A549 (cell line): ENCODE measurements at regions not wholly inside any gene's neighbourhood (a gene's known extent, or its start where the extent isn't known, plus 50 kb on each side); places are given as distances from the start of the nearest gene placed in this dataset.

Source experiments
- ATAC-seq, 2 experiments: fragments of 200-7000 bp in 1 of 2; fragments of >200 bp in 1 of 2; cut with Nextera tagmentation in 1 of 2; cut with Tn5 transposase in 1 of 2; 3 replicates each; pipeline versions ENCODE4 v1.8.0 to v1.9.1; 2018 to 2020; ENCODE audit warnings: mild to moderate bottlenecking in 1 of 2, moderate library complexity in 1 of 2
- CTCF ChIA-PET: fragments of 300-600 bp; sonication (Branson Sonifier 250); formaldehyde crosslinking; extraction: SDS; loops from one replicate; lab custom pipeline; 2021; ENCODE audit warnings: antibody characterized with exemption, inconsistent platforms; lab: Yijun Ruan, JAX
- POLR2A ChIA-PET: fragments of 350-600 bp; formaldehyde crosslinking; extraction: SDS; loops from one replicate; lab custom pipeline; 2021; ENCODE audit warnings: antibody characterized with exemption, inconsistent platforms; lab: Yijun Ruan, JAX
- DNase-seq, 2 experiments: peaks; one replicate each; pipeline versions ENCODE4 v3.0.0 to v3.0.0-alpha.2; 2011 to 2016; ENCODE audit warnings: low read depth in 1 of 2, low spot score in 1 of 2
- FAIRE-seq: peaks from 2 replicates; lab custom pipeline; 2011; peaks lifted over from hg19 to GRCh38; lab: Jason Lieb, UNC
- H3K27ac ChIP-seq, 2 experiments: fragments of >200 bp; sonication (Bioruptor Twin); formaldehyde crosslinking; 3 replicates each; pipeline ENCODE4 v1.5.1; 2016 to 2017
- H3K4me1 ChIP-seq: fragments of >200 bp; sonication (Bioruptor Twin); formaldehyde crosslinking; 3 replicates; pipeline ENCODE4 v1.6.1; 2016
- H3K4me2 ChIP-seq: fragments of >200 bp; sonication (Bioruptor Twin); formaldehyde crosslinking; 3 replicates; pipeline ENCODE4 v1.6.1; 2016
- H3K4me3 ChIP-seq: fragments of >200 bp; sonication (Bioruptor Twin); formaldehyde crosslinking; 3 replicates; pipeline ENCODE4 v1.5.1; 2016
- H3K9me3 ChIP-seq: fragments of >200 bp; sonication (Bioruptor Twin); formaldehyde crosslinking; 3 replicates; pipeline ENCODE4 v1.6.1; 2016
- BHLHE40 ChIP-seq: IDR thresholded peaks from 2 replicates; pipeline ENCODE4 v1.6.1; 2012; ENCODE audit warnings: low read depth, low read length, inconsistent platforms
- EHF ChIP-seq: fragments of 250-450 bp; sonication (Bioruptor Pico); IDR thresholded peaks from 2 replicates; pipeline ENCODE4 v1.5.0; 2020; ENCODE audit warnings: mild to moderate bottlenecking
- EHMT2 ChIP-seq: fragments of 200-600 bp; sonication (generic); IDR thresholded peaks from 2 replicates; pipeline ENCODE4 v1.6.1; 2016; ENCODE audit warnings: antibody characterized with exemption, low read depth, mild to moderate bottlenecking, moderate library complexity
- FOSB ChIP-seq: fragments of 250-450 bp; sonication (Bioruptor Pico); IDR thresholded peaks from 2 replicates; pipeline ENCODE4 v1.5.0; 2020; ENCODE audit warnings: mild to moderate bottlenecking, moderate library complexity
- GATA3 ChIP-seq: IDR thresholded peaks from 2 replicates; pipeline ENCODE4 v1.6.1; 2012; ENCODE audit warnings: borderline replicate concordance
- HEYL ChIP-seq: fragments of 250-450 bp; sonication (Bioruptor Pico); IDR thresholded peaks from 2 replicates; pipeline ENCODE4 v1.8.0; 2021; ENCODE audit warnings: mild to moderate bottlenecking, moderate library complexity
- HOXB5 ChIP-seq: fragments of 250-450 bp; sonication (Bioruptor Pico); IDR thresholded peaks from 2 replicates; pipeline ENCODE4 v1.5.0; 2020; ENCODE audit warnings: mild to moderate bottlenecking, moderate library complexity
- JUN ChIP-seq, 2 experiments: fragments of >200 bp; sonication (Bioruptor Twin); formaldehyde crosslinking; IDR thresholded peaks; 2 replicates in 1 of 2; 3 replicates in 1 of 2; pipeline ENCODE4 v1.6.1; 2016 to 2017
- KDM1A ChIP-seq: fragments of 200-600 bp; sonication (generic); IDR thresholded peaks from 2 replicates; pipeline ENCODE4 v1.6.1; 2016; ENCODE audit warnings: low read depth, mild to moderate bottlenecking
- KDM5A ChIP-seq: fragments of 200-600 bp; sonication (generic); IDR thresholded peaks from 2 replicates; pipeline ENCODE4 v1.6.1; 2016; ENCODE audit warnings: antibody characterized with exemption, mild to moderate bottlenecking
- MAFK ChIP-seq: fragments of 450-650 bp; IDR thresholded peaks from 2 replicates; pipeline ENCODE4 v1.6.1; 2014; ENCODE audit not compliant: partially characterized antibody
- MYC ChIP-seq: IDR thresholded peaks from 2 replicates; pipeline ENCODE4 v1.6.1; 2012; ENCODE audit warnings: mild to moderate bottlenecking, inconsistent platforms, low read length, improper control_type of control experiment, borderline replicate concordance
- NFE2L2 ChIP-seq: fragments of 150-350 bp; conservative IDR thresholded peaks from 2 replicates; pipeline ENCODE4 v1.6.1; 2014; ENCODE audit warnings: low read length
- NPAS2 ChIP-seq: fragments of 250-450 bp; sonication (Bioruptor Pico); IDR thresholded peaks from 2 replicates; pipeline ENCODE4 v1.8.0; 2022; ENCODE audit warnings: mild to moderate bottlenecking, moderate library complexity, borderline replicate concordance
- NR3C1 ChIP-seq: fragments of >200 bp; sonication (Bioruptor Twin); formaldehyde crosslinking; IDR thresholded peaks from 3 replicates; pipeline ENCODE4 v1.6.1; 2017
- POLR2A ChIP-seq: IDR thresholded peaks from 2 replicates; pipeline ENCODE4 v1.6.1; 2012; ENCODE audit warnings: mild to moderate bottlenecking, low read length
- POLR2AphosphoS2 ChIP-seq: conservative IDR thresholded peaks from 2 replicates; pipeline ENCODE4 v1.6.1; 2012; ENCODE audit warnings: low read length, improper control_type of control experiment, inconsistent platforms
- RARB ChIP-seq: fragments of 250-450 bp; sonication (Bioruptor Pico); IDR thresholded peaks from 2 replicates; pipeline ENCODE4 v1.8.0; 2021; ENCODE audit warnings: mild to moderate bottlenecking, moderate library complexity
- RNF2 ChIP-seq: fragments of 200-600 bp; sonication (generic); IDR thresholded peaks from 2 replicates; pipeline ENCODE4 v1.6.1; 2016; ENCODE audit warnings: low read depth, mild to moderate bottlenecking, antibody characterized with exemption, moderate library complexity, borderline replicate concordance
- SMC3 ChIP-seq: fragments of >200 bp; sonication (Bioruptor Twin); formaldehyde crosslinking; IDR thresholded peaks from 3 replicates; pipeline ENCODE4 v1.6.1; 2018; ENCODE audit warnings: inconsistent platforms
- SREBF2 ChIP-seq: fragments of 450-650 bp; IDR thresholded peaks from 2 replicates; pipeline ENCODE4 v1.6.1; 2014; ENCODE audit warnings: mild to moderate bottlenecking, moderate library complexity
- TFCP2L1 ChIP-seq: fragments of 250-450 bp; sonication (Bioruptor Pico); IDR thresholded peaks from 2 replicates; pipeline ENCODE4 v1.5.0; 2021; ENCODE audit warnings: mild to moderate bottlenecking
- WGBS: methylation state at CpG from one replicate; pipeline ENCODE4 v1.1.6; 2017; ENCODE audit errors: missing lambda C conversion rate; 5-methylcytosine and 5-hydroxymethylcytosine counted together
- TF ChIP-seq, protein P1 (sequence below): fragments of 150-350 bp; IDR thresholded peaks from 2 replicates; pipeline ENCODE4 v1.6.1; 2014; ENCODE audit warnings: low read depth, mild to moderate bottlenecking, low read length
- TF ChIP-seq, protein P2 (sequence below): fragments of >200 bp; sonication (Bioruptor Twin); formaldehyde crosslinking; IDR thresholded peaks from 3 replicates; pipeline ENCODE4 v1.6.1; 2016
- TF ChIP-seq, protein P3 (sequence below): fragments of >200 bp; sonication (Bioruptor Twin); formaldehyde crosslinking; IDR thresholded peaks from 2 replicates; pipeline ENCODE4 v1.6.1; 2016
- TF ChIP-seq, protein P4 (sequence below): fragments of 200-600 bp; sonication (generic); IDR thresholded peaks from 2 replicates; pipeline ENCODE4 v1.6.1; 2016; ENCODE audit warnings: antibody characterized with exemption, mild to moderate bottlenecking, moderate library complexity

GRCh38 chr1:5794279-5794678 is 197.9 kb downstream of the NPHP4 start:
- 15% methylated on average over 7 of the region's 7 CpGs for WGBS
- no peaks in the 10 kb centered on the region for H3K9me3 ChIP-seq
- H3K4me1 ChIP-seq: no peaks in the 10 kb centered on the region
- H3K4me3 ChIP-seq: no peak overlapping the region
- ATAC-seq (no peak), DNase-seq (no peak)
- H3K27ac ChIP-seq: no peak overlapping the region
- POLR2A ChIA-PET: no interaction called here
- H3K4me2 ChIP-seq: no peak overlapping the region
- CTCF ChIA-PET: no interaction called here
- TF ChIP-seq GATA3 (no peak), SMC3 (no peak), MAFK (no peak), POLR2AphosphoS2 (no peak), RNF2 (no peak), KDM5A (no peak), HOXB5 (CRISPR knock-in tag) (no peak), TFCP2L1 (CRISPR knock-in tag) (no peak), EHF (CRISPR knock-in tag) (no peak)
- TF ChIP-seq, protein P1, sequence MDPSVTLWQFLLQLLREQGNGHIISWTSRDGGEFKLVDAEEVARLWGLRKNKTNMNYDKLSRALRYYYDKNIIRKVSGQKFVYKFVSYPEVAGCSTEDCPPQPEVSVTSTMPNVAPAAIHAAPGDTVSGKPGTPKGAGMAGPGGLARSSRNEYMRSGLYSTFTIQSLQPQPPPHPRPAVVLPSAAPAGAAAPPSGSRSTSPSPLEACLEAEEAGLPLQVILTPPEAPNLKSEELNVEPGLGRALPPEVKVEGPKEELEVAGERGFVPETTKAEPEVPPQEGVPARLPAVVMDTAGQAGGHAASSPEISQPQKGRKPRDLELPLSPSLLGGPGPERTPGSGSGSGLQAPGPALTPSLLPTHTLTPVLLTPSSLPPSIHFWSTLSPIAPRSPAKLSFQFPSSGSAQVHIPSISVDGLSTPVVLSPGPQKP: no peak
- TF ChIP-seq, protein P2, sequence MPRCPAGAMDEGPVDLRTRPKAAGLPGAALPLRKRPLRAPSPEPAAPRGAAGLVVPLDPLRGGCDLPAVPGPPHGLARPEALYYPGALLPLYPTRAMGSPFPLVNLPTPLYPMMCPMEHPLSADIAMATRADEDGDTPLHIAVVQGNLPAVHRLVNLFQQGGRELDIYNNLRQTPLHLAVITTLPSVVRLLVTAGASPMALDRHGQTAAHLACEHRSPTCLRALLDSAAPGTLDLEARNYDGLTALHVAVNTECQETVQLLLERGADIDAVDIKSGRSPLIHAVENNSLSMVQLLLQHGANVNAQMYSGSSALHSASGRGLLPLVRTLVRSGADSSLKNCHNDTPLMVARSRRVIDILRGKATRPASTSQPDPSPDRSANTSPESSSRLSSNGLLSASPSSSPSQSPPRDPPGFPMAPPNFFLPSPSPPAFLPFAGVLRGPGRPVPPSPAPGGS: no peak
- TF ChIP-seq, all 56 proteins: peak for 0
- no peak for FAIRE-seq

- no peak for TF ChIP-seq NPAS2 (CRISPR knock-in tag)
- no peak for TF ChIP-seq HEYL (CRISPR knock-in tag)
- TF ChIP-seq HOXB5 (CRISPR knock-in tag): no peak
- no peak for TF ChIP-seq NR3C1
- no peak for TF ChIP-seq RNF2
- no peak for TF ChIP-seq EHMT2
- no peak for TF ChIP-seq POLR2A
- FAIRE-seq: no peak
- CTCF ChIA-PET: no interaction called here
- POLR2A ChIA-PET: no interaction called here
- Histone ChIP-seq H3K4me1 (no peaks in the 10 kb centered on the region), H3K4me3 (no peak overlapping the region), H3K4me2 (no peak overlapping the region), H3K27ac (no peak overlapping the region), H3K9me3 (no peaks in the 10 kb centered on the region)
- DNase-seq: no peak
- 15% methylated on average over 3 of the region's 4 CpGs for WGBS
- ATAC-seq: no peak
Observed at GRCh38 chr1:5793516-5793915, 198.7 kb downstream of the NPHP4 start.

DNA sequence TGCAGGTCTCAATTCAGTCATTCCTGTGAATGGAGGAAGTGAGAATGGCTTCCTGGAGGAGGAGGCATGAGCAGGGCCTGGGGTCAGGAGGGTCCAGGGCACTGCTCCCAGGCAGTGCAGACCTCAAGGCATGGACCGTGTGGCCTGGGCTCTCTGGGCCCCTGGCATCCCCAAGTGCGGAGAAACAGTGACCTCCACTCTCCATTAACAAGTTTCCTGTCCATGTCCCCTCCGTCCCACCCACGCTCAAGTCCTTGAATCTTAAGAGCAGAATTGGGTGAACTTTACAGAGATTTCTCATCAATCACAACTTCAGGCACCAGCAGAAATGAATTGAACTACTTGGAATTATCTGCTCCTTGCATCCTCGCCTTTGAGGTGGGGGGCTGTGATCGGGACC is 211.1 kb downstream of the NPHP4 start:
- 32% methylated on average over 4 of the region's 6 CpGs for WGBS
- H3K4me2 ChIP-seq: no peak overlapping the region
- H3K27ac ChIP-seq: no peak overlapping the region
- TF ChIP-seq BHLHE40: no peak
- TF ChIP-seq FOSB (CRISPR knock-in tag): no peak
- TF ChIP-seq, protein P3, sequence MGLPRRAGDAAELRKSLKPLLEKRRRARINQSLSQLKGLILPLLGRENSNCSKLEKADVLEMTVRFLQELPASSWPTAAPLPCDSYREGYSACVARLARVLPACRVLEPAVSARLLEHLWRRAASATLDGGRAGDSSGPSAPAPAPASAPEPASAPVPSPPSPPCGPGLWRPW: no peak
- no peak for TF ChIP-seq RARB
- no peak for TF ChIP-seq KDM5A
- TF ChIP-seq, protein P4, sequence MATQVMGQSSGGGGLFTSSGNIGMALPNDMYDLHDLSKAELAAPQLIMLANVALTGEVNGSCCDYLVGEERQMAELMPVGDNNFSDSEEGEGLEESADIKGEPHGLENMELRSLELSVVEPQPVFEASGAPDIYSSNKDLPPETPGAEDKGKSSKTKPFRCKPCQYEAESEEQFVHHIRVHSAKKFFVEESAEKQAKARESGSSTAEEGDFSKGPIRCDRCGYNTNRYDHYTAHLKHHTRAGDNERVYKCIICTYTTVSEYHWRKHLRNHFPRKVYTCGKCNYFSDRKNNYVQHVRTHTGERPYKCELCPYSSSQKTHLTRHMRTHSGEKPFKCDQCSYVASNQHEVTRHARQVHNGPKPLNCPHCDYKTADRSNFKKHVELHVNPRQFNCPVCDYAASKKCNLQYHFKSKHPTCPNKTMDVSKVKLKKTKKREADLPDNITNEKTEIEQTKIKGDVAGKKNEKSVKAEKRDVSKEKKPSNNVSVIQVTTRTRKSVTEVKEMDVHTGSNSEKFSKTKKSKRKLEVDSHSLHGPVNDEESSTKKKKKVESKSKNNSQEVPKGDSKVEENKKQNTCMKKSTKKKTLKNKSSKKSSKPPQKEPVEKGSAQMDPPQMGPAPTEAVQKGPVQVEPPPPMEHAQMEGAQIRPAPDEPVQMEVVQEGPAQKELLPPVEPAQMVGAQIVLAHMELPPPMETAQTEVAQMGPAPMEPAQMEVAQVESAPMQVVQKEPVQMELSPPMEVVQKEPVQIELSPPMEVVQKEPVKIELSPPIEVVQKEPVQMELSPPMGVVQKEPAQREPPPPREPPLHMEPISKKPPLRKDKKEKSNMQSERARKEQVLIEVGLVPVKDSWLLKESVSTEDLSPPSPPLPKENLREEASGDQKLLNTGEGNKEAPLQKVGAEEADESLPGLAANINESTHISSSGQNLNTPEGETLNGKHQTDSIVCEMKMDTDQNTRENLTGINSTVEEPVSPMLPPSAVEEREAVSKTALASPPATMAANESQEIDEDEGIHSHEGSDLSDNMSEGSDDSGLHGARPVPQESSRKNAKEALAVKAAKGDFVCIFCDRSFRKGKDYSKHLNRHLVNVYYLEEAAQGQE: no peak
- no peak for TF ChIP-seq NFE2L2
- no peak for TF ChIP-seq SREBF2
- no peak for TF ChIP-seq MYC
- TF ChIP-seq HOXB5 (CRISPR knock-in tag): no peak
- TF ChIP-seq KDM1A: no peak
- no peak for TF ChIP-seq JUN (IDR thresholded peaks at IDR 0.05)
- TF ChIP-seq, all 56 proteins: peak for 0
- H3K4me1 ChIP-seq: no peaks in the 10 kb centered on the region
- DNase-seq (no peak), ATAC-seq (no peak), FAIRE-seq (no peak)
- no peaks in the 10 kb centered on the region for H3K9me3 ChIP-seq
- no peak overlapping the region for H3K4me3 ChIP-seq
- POLR2A ChIA-PET: no interaction called here
- CTCF ChIA-PET: no interaction called here
